Adrenal gland (tissue), 9 donors: ENCODE measurements at regions not wholly inside any gene's neighbourhood (a gene's known extent, or its start where the extent isn't known, plus 50 kb on each side); places are given as distances from the start of the nearest gene placed in this dataset.

Experiments used
- DNase-seq, 7 donors: peaks; one replicate each; pipeline ENCODE4 v3.0.0-alpha.2; 2019 to 2020
- H3K27ac ChIP-seq, 5 donors: fragments of 200-600 bp; sonication (generic) in 4 of 5; 1 replicate in 3 of 5; 2 replicates in 2 of 5; pipeline versions ENCODE4 v1.5.1 to v1.8.0; 2016 to 2020; ENCODE audit warnings: mild to moderate bottlenecking in 1 of 5
- H3K27me3 ChIP-seq: fragments of 200-600 bp; 2 replicates; pipeline ENCODE4 v1.8.0; 2021
- H3K36me3 ChIP-seq, 2 donors: fragments of 200-600 bp; replicated peaks in 1 of 2; 1 replicate in 1 of 2; 2 replicates in 1 of 2; pipeline versions ENCODE4 v1.5.1 to v1.8.0; 2018 to 2022
- H3K4me1 ChIP-seq, 2 donors: fragments of 200-600 bp; replicated peaks in 1 of 2; 1 replicate in 1 of 2; 2 replicates in 1 of 2; pipeline versions ENCODE4 v1.5.1 to v1.8.0; 2018 to 2021
- H3K4me3 ChIP-seq, 4 donors: fragments of 200-600 bp; sonication (generic) in 3 of 4; one replicate each; pipeline ENCODE4 v1.5.1; 2016 to 2018
- H3K9me3 ChIP-seq, 3 donors: fragments of 200-600 bp; sonication (generic) in 1 of 3; replicated peaks in 1 of 3; 1 replicate in 2 of 3; 2 replicates in 1 of 3; pipeline versions ENCODE4 v1.5.1 to v1.8.0; 2016 to 2021
- POLR2A ChIP-seq, 2 donors: fragments of 450-650 bp; IDR thresholded peaks; one replicate each; pipeline ENCODE4 v1.6.1; 2017; ENCODE audit warnings: antibody characterized with exemption in 2 of 2, mild to moderate bottlenecking in 2 of 2, moderate library complexity in 1 of 2
- WGBS, 4 donors: extraction: QIAGEN DNeasy Blood & Tissue Kit in 2 of 4; methylation state at CpG; one replicate each; pipeline versions ENCODE4 v1.1.5 to v1.1.7; 2013 to 2017; 5-methylcytosine and 5-hydroxymethylcytosine counted together
- intact Hi-C, 2 donors: fragments of 100-400 bp; cut with DNase I; formaldehyde crosslinking; loops; one replicate each; pipeline versions ENCODE4 v1.14.1 to v1.15.0; 2022 to 2023
- TF ChIP-seq, protein P1 (sequence below), 6 experiments: fragments of 450-650 bp in 4 of 6; fragments of 200-600 bp in 2 of 6; sonication (generic) in 1 of 6; IDR thresholded peaks; 1 replicate in 5 of 6; 2 replicates in 1 of 6; pipeline versions ENCODE4 v1.5.1 to v1.8.0; 2016 to 2021; ENCODE audit warnings: antibody characterized with exemption in 6 of 6, mild to moderate bottlenecking in 2 of 6, moderate library complexity in 1 of 6
- donor health status: healthy with polysubstance abuse.
- donor health status: Bipolar disorder and iron deficiency.
- donor health status: DM: yes; HTN: yes; CAD: no.
- donor health status: DM: no; HTN: no; CAD: no.
- donor health status: DM: no; HTN: no; CAD: no.

DNA sequence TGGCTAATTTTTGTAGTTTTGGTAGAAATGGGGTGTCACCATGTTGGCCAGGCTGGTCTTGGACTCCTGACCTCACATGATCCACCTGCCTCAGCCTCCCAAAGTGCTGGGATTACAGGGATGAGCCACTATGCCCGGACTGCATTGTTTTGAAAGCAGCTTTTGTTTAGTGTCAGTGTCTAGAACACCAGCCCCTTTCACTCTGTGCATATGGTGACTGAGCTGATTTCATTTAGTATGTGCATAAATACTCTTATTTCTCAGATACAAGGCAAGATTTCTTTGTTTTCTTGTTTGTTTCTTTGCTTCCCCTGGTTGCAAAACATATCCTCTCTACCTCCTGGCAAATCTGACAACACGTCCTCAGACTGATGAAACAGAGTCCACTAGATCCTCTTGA lies 152.8 kb upstream of the CHD6 start:
- 46 to 63% (median 57%) methylated on average over 2 of the region's 2 CpGs for WGBS, 4 donors
- H3K27ac ChIP-seq = no peak overlapping the region
- no peaks in the 10 kb centered on the region for H3K36me3 ChIP-seq
- no peak overlapping the region for H3K4me3 ChIP-seq
- intact Hi-C loops = no loop called here
- no peak for DNase-seq
- no peaks in the 10 kb centered on the region for H3K9me3 ChIP-seq
- H3K4me1 ChIP-seq = no peaks in the 10 kb centered on the region
- peaks cover 7% of the 10 kb centered on the region for H3K27me3 ChIP-seq
- TF ChIP-seq, protein P1, sequence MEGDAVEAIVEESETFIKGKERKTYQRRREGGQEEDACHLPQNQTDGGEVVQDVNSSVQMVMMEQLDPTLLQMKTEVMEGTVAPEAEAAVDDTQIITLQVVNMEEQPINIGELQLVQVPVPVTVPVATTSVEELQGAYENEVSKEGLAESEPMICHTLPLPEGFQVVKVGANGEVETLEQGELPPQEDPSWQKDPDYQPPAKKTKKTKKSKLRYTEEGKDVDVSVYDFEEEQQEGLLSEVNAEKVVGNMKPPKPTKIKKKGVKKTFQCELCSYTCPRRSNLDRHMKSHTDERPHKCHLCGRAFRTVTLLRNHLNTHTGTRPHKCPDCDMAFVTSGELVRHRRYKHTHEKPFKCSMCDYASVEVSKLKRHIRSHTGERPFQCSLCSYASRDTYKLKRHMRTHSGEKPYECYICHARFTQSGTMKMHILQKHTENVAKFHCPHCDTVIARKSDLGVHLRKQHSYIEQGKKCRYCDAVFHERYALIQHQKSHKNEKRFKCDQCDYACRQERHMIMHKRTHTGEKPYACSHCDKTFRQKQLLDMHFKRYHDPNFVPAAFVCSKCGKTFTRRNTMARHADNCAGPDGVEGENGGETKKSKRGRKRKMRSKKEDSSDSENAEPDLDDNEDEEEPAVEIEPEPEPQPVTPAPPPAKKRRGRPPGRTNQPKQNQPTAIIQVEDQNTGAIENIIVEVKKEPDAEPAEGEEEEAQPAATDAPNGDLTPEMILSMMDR (IDR thresholded peaks at IDR 0.05) = no peak
- TF ChIP-seq POLR2A (IDR thresholded peaks at IDR 0.05) = no peak

DNA sequence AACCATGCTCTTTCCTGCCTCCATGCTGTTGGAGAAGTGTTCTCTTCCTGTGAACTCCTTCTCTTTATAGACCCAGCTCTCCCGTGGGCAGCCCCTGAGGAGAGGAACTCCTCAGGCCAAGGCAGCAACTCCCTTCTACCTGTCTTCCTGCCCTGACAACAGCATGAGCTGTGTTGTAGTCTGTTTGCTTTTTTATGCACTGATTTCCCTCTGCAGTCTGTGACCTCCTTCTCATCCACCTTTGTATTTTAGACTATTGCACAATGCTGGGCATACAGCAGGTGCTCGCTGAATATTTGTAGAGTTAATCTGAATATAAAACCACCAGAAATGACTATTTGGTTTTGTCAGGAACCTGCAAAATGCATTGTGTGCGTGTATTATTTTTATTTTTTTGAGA lies 152.2 kb upstream of the CHD6 start:
- DNase-seq = no peak
- Histone ChIP-seq H3K4me3 (no peak overlapping the region), H3K4me1 (no peaks in the 10 kb centered on the region), H3K27ac (no peak overlapping the region), H3K27me3 (peaks cover 7% of the 10 kb centered on the region), H3K36me3 (no peaks in the 10 kb centered on the region), H3K9me3 (no peaks in the 10 kb centered on the region)
- intact Hi-C loops = no loop called here
- TF ChIP-seq, protein P1 (IDR thresholded peaks at IDR 0.05) = no peak
- no peak for TF ChIP-seq POLR2A (IDR thresholded peaks at IDR 0.05)
- WGBS, 4 donors = 41 to 63% (median 61%) methylated on average over 3 of the region's 3 CpGs

DNA sequence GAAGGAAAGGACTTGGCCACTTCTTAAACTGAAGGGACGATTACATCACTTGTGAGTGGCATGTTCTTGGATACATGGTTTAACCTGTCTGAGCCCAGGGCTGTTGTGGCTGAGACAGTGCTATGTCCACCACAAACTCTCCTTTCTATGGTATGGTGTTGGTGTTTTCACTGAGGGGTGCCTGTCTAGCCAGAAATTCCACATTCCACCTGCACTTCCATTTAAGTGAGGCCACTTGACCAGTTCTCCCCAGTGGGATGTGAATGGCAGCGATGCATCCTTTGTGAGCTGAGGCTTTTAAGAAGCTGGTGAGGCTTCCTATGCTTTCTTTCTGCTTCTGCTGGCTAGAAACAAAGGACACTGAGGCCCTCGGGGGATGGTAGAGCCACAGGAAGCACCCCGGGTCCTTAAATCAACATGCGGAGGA lies 151.4 kb upstream of the CHD6 start:
- 46 to 56% (median 48%) methylated on average over 5 of the region's 5 CpGs for WGBS, 4 donors
- Histone ChIP-seq H3K27ac (no peak overlapping the region), H3K36me3 (no peaks in the 10 kb centered on the region), H3K4me3 (no peak overlapping the region), H3K9me3 (no peaks in the 10 kb centered on the region), H3K27me3 (peaks cover 7% of the 10 kb centered on the region), H3K4me1 (no peaks in the 10 kb centered on the region)
- TF ChIP-seq POLR2A (IDR thresholded peaks at IDR 0.05) = no peak
- TF ChIP-seq, protein P1 (IDR thresholded peaks at IDR 0.05) = no peak
- intact Hi-C loops = no loop called here
- DNase-seq = no peak

GRCh38 chr20:41750137-41750536 lies 132.0 kb upstream of the CHD6 start:
- no peaks in the 10 kb centered on the region for H3K36me3 ChIP-seq
- H3K9me3 ChIP-seq = no peaks in the 10 kb centered on the region
- no peaks in the 10 kb centered on the region for H3K4me1 ChIP-seq
- no peak overlapping the region for H3K27ac ChIP-seq
- H3K27me3 ChIP-seq = no peaks in the 10 kb centered on the region
- no peak for TF ChIP-seq POLR2A (IDR thresholded peaks at IDR 0.05)
- TF ChIP-seq, protein P1 (IDR thresholded peaks at IDR 0.05) = no peak
- intact Hi-C loops = no loop called here
- DNase-seq = no peak
- no peak overlapping the region for H3K4me3 ChIP-seq
- WGBS, 4 donors = 55 to 83% (median 78%) methylated on average over 5 of the region's 5 CpGs
